GM18519 (cell line): ENCODE measurements at regions not wholly inside any gene's neighbourhood (a gene's known extent, or its start where the extent isn't known, plus 50 kb on each side); places are given as distances from the start of the nearest gene placed in this dataset.
"Not testable (repeated sequence)": the region's sequence is repeated elsewhere in the genome, so short reads cannot be mapped to it uniquely, and the experiment has no call there.

ENCODE experiments used
- ATAC-seq: cut with Tn5 transposase; IDR thresholded peaks from one replicate; pipeline ENCODE4 v1.9.1; 2021; ENCODE audit warnings: mild to moderate bottlenecking, moderate library complexity; ENCODE audit not compliant: unreplicated experiment, low FRiP score

DNA sequence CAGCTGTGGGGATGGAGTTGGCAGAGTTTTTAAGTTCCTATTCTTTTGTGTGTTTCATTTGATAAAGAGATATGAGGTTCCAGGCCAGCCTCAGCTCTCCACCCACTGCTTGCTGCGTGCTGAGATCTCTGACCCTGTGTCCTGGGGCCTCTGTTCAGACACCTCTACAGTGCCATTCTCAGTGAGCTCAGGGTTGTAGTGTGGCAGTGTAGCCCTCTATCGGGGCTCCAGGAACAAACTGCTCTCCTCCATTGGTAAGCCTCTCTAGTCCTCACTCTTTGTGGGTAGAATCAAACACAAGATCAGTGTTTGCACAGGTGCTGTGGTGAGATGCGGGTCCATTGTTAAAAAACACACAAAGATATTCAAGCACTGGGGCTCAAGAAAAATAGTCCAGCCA lies 386.6 kb upstream of the RPS23 start:
- ATAC-seq, result no peak

DNA sequence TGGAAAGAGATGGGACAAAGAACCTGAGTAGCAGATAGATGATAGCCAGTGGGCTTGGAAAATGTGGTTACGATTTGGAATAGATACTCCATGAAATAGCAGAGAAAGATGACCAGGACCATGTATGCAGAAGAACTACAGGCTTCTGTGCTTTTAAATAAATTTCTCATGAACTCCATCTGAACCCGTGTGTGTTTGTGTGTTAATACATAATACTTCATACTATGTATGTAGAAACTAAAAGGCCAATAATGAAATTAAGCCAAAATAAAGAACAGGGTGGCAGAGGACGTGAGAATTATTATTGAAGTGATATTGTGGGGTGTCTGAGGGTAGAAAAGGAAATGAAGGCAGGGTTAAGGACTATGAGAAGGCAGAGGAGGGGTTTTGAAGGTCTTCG lies 385.1 kb upstream of the RPS23 start:
- ATAC-seq, result no peak

DNA sequence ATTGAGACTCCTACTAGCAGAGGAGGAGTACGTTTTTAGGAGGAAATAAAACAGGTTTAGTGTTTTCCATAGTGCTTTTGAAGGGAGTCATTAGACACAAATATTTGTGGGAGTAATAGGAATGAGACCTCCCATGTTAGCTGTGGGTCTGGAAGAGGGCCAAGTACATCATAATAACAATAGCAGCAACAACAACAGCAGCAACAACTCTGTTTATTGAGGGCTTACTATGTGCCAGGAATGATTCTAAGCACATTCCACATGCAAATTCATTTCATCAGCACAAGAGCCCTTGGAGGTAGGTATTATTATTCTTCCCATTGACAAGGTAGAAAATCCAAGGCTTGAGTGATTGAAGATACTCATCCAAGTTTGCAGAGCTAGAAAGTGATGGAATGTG lies 384.2 kb upstream of the RPS23 start:
- no peak for ATAC-seq

DNA sequence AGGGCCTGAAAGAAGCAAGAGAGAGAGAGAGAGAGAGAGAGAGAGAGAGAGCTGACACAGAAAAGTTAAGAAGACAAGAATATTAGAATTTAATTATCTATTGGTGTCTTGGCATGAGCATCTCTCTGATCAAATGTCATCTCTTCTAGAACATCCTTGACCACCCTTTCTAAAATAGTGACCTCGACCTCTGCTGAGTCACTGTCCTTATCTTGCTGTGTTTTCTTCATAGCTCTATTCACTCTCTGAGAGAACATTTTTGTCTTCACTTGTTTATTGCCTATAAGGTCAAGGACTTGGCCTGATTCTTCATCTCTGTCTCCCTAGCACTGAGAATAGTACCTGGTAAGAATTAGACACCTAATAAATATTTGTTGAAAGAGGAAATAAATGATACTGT lies 383.8 kb upstream of the RPS23 start:
- no peak for ATAC-seq

DNA sequence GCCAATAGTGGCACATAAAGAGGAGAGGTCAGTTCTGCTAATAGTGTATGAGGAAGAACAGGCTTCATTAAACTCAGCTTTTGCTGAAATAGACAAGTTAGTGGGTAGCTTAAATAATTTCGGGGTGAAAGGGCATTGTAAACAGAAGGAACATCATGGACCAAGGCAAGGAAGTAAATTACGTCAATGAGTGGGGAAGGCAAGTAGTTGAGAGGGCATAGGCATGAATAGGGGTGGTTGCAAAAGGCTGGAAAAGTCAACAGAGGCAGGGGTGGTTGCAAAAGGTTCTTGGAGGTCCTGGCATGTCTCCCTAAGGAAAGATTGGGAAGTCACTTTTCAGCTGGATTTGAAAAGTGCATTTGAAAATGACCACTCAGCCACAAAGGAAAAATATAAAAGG lies 383.3 kb upstream of the RPS23 start:
- ATAC-seq, result no peak

DNA sequence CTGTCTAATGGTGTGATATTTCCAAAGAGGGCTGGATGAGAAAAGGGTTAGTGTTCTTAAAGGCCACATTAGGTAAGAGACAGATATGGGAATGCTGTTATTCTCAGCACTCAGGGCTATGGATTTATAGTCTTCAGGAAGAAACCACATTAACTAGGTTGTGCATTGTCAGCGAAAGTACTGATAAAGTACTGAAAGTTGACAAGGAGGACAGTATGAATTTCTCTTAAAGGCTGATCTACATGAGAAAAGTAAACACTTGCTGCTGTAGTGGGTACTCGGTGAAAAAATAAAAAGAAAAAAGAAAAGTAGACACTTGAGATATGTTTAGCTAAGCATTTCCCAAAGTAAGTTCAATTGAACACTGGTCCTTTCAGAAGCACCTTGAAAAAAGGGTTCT lies 381.0 kb upstream of the RPS23 start:
- ATAC-seq, result no peak

DNA sequence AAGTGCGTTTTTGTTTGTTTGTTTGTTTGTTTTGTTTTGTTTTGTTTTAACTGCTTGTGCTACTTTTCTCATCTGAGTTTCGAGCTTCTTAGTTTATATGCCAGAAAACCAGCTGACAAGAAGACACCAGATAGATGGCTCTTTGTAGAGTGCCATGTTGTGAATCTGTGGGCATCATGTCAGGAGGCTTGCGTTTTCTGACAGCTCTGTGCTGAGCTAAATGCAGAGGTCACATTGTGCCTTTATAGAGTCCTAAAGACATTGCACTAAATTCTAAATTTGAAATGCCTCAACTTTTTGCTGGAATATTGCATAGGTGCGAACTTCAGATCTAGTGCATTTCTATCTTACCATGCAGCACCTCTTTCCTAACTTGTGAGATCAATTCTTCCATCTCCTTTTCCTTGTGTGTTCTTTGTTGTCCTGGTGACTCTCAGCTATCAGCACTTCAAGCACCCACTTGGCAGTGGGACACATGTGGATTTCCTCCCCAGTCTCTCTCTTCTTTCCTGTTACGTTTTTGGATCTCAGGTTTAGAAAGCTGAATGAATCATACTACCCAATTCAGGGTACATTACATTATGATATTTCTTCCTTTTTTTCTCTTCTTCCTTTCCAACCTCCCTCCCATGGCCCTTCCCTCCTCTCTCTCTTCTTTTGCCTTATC lies 379.0 kb upstream of the RPS23 start:
- ATAC-seq, result no peak

DNA sequence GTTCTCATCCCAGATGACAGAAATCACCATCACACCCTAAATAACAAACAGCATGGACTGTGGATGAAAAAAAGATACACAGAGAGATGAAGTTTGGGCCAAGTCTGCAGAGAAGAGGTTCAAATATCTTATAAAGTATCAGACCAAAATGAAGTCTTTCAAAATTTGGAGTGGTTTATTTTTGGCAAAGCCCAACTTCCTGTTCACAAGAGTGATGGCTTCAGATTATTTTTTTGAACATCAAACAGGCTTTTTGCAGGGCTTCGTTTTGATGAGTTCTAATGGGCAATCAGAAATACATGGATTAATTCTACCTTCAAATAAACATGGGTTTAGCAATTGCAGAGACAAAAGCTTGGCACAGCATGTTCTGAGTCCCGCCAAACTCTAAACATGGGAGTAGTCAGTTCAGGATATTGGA lies 378.2 kb upstream of the RPS23 start:
- ATAC-seq, result no peak

DNA sequence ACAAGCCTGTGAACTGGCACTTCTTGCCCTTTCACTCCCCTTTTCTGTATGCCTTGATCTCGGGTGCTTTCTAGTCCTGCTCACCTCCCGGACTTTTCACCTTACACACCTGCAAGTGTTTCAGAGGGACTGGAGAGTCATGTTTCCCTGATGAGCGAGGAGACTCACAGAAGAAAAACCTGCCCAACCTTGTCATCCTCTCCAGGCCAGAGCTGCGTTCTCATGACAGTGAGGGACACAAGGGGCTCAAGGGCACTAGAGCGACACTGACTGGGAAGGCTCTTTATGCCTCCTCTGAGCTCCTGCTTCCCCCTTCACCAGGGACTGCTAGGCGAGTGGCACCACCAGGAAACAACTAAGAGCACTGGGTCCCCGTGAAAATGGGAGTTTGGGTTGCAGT lies 376.9 kb upstream of the RPS23 start:
- ATAC-seq, result no peak

DNA sequence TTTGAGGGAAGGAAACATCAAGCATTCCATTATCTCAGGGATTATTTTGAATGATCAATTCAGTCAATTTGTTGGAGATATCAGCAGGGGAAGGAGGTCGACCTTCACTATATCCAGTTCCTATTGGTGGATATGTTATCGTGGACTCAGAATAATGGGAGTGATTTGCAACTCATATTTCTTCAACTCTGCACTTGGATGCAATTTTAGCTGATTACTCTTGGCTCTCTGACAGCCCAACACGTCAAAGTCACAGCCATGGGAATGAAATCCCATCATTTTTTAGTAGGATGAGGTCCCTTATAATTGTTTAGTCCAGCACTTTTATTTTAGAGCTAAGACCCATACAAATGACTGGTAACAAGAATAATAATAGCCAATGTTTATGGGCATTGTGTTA lies 371.8 kb upstream of the RPS23 start:
- no peak for ATAC-seq

DNA sequence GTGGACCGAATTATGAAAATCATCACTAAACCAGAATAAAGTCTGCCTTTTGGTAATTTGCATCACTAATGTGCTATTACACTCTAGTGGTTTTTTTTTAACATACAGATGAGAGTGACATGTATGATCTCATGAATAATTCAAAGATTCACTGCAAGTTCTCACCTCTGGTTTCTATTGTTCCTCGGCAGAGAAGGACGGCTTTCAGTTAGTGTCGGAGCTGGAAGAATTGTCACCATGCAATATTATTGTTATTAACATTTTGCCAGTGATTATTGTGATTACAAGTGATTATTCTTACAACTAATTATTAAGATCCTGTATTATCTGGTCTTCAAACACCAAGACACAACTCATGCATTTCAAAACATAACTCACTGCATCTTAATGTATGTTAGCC lies 366.6 kb upstream of the RPS23 start:
- no peak for ATAC-seq

DNA sequence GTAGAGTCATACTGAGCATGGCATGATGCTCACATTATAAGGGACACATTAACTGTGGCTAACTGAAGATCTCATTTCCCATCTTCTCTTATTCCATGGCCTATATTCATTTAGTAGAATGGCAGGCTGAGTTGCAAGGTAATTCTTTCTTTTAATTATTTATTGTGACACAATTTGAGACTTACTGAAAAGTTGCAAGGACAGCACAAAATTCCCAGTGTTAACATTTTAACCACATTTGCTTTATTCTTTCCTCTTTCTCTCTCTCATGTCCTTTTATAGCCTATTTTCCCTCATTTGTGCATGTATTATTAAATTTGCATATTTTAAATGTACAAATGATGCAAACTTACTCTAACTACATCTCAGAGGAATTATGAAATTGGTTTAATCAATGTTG lies 366.1 kb upstream of the RPS23 start:
- ATAC-seq, result no peak

DNA sequence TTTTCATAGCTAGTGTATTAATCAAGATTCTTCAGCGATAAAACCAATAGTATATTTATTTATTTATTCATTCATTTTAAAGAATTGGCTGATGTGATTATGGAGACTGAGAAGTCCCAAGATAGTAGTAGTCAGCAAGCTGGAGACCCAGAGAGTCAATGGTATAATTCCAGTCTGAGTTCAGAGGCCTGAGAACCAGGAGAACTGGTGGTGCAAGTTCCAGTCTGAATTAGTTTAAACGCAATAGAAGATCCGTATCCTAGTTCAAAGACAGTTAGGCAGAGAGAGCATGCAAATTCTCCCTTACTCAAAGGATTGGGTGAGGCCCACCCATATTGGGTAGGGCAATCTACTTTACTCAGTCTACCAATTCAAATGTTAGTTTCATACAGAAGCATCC lies 364.2 kb upstream of the RPS23 start:
- ATAC-seq, result no peak

DNA sequence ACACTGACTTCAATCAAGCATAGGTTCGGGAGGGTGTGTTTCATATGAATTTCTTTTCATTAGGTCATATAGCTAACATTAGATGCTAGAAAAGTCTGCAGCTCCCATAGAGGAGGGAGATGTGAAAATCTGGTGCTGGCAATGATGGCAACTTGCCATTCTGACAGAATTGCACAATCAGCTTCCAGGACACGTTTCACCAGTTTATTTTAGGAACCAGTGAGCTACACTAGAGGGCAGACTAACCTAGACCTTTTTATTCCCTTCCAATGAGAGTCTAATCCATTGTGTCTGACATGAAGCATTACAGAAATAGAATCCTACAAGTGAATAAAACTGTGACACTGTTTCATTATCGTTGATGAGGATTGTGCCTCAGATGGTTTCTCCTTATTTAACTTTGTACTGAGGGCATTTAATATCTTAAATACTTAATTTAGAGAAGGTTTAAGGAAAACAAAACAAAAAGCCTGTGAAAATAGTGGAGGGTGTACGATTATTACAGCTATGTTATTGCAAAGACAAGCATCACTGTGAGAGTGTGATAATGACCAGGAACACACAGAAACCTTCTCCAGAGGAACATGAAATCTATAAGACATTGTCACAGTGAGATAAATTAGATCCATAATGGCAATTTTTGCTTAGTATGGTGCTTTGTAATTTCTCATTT lies 363.3 kb upstream of the RPS23 start:
- peak; percentile 74 for ATAC-seq

DNA sequence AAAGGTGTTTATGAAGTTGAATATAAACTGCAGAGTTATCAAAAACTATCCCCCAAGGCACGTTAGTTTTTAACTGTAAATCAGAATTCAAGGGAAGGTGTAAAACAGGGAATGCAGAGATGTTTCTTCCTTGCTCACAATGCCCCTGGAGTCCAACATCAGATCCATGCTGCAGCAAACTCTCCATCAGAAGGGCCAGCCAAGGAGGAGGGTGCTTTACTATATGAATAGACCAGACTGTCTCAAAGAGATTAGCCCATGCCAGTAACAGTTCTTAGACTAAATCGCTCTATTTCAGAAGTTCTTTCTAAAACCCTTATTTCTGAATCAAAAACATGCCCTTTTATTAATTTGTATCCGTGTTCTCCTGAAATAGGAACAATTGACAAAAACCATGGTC lies 362.8 kb upstream of the RPS23 start:
- ATAC-seq, result no peak

DNA sequence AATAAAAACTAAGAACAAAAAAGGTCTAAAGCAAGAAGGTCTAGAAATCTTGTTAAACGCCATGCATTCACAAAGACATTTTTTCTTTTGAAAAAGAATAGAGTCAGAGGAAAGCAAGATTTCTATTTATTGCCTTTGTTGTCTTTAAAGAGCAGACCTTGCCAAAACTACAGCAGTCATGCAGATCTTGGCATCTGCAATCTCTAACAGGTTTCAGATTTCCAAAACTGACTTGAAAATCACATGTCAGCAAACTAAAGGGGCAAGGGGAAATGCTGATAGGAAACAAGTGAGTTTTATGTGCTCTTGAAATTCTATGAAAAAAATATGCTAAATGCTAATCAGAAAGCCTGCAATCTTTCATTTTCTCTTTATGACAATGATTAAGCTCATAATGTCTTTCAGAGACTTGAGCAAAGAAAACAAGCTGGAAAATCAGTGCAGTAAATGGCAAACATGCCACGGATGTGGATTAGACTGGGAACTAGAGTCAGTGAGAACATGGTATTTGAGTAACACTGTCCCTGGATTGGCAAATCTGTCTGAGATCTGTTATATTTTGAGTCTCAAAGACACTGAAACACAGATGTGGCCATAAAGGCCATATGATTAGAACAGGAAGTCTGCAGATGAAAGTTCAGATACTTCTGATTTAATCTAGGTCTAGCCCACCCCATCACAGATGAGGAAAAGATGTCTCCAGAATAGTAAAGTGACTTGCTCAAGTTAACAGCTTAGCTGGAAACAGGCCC lies 361.4 kb upstream of the RPS23 start:
- ATAC-seq, result no peak

DNA sequence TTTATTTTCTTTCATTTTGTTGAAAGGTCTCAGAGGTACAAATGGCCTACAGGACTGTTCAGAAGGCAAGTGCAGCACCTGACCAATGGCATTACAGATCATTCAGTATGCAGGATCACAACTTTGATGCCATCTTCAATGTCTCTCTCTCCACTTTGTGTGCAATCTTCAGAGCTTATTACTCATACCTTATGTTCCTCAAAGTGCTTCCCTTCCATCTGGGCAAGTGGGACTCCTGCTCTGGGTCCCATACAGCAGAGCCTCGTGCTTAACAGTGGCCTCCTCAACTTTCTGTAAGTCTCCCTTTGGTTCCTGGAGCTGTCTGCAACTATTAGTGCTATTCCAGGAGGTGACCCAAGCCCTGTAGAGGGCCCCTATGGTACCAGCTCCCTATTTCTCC lies 358.4 kb upstream of the RPS23 start:
- ATAC-seq, result no peak

DNA sequence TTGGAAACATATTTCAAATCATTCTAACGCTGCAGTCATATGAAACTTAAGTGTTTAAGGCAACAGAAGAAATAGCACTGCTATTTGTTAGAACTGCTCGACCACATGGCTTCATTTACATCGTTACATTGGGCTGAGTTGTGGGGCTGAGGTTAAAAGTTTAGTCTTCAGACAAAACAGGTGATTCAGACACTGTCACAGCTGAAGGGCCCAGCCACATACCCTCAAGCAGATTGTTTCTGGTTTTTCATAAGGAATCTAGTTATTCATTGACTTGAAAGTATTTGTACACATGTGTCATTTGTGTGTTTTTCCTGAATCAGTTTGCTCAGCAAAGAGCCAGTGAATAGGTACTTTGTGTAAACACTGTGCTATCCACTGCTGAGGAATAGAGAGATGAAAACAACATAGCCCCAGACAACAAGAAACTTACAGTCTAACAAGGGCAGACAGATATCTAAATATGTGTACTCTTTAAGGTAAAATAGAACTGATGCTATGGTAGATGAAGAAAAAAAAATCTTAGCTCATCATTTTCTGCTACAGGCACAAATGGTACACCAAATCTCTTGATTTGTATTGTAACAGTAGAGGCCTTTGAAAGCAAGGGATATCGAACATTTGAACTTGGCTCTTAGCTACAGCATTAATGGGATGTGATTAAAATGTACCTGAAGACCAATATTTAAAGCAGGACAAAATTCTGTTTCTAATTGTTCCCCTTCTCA lies 357.6 kb upstream of the RPS23 start:
- ATAC-seq, result no peak

DNA sequence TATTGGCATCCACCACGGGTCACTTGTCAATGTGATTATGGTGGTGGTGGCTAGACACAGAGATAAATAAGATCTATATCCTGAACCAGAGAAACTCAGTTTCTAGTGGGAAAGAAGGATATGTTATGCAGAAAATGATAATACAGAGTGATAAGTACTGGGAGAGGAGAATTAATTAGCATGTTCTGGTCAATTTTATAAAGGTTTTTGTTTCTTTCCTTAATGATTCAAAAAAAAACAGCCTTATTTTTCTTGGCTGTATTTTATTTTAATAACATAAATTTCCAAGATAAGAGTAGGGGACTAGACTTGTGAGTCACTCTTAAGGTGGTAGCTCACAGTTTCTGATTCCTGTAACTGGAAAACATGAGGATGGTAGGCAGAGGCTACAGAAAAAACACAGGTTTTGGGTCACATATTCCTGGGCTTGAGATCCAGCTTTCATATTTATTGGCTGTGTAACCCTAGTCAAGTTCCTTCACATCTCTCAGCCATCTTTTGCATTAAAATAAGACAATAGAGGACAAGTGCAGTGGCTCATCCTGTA lies 350.3 kb upstream of the RPS23 start:
- no peak for ATAC-seq

DNA sequence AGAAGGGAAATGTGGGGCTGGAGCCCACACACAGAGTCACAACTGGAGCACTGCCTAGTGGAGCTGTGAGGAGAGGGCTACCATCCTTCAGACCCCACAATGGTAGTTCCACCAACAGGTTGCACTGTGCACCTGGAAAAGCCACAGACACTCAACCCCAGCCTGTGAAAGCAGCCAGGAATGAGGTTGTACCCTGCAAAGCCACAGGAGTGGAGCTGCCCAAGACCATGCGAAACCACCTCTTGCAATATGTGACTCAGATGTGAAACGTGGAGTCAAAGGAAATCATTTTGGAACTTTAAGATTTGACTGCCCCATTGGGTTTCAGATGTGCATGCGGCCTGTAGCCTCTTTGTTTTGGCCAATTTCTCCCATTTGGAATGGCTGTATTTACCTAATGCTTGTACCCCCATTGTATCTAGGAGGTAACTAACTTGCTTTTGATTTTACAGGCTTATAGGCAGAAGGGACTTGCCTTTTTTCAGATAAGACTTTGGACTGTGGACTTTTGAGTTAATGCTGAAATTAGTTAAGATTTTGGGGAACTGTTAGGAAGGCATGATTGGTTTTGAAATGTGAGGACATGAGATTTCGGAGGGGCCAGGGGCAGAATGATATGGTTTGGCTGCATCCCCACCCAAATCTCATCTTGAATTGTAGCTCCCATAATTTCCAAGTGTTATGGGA lies 348.9 kb upstream of the RPS23 start:
- ATAC-seq, result not testable (repeated sequence)
